Calu3 (cell line): ENCODE measurements at regions not wholly inside any gene's neighbourhood (a gene's known extent, or its start where the extent isn't known, plus 50 kb on each side); places are given as distances from the start of the nearest gene placed in this dataset.

Source experiments
- BruUV-seq: library from RNA; stranded (reverse); fragments of 400-500 nt; replicated peaks from 2 replicates; lab custom pipeline; 2021; lab: Mats Ljungman, UMichigan
- CTCF ChIA-PET: fragments of 300-600 bp; sonication (Branson Sonifier 250); formaldehyde crosslinking; loops from one replicate; lab custom pipeline; 2022; ENCODE audit warnings: antibody characterized with exemption; lab: Charles Lee
- DNase-seq: peaks from one replicate; pipeline ENCODE4 v3.0.0; 2022
- H3K27ac Mint-ChIP-seq: one replicate; pipeline ENCODE4 v1.8.0; 2022; ENCODE audit warnings: mixed read lengths; ENCODE audit not compliant: unreplicated experiment
- H3K27me3 Mint-ChIP-seq: one replicate; pipeline ENCODE4 v1.8.0; 2022; ENCODE audit warnings: mixed read lengths; ENCODE audit not compliant: unreplicated experiment
- H3K36me3 Mint-ChIP-seq: one replicate; pipeline ENCODE4 v1.8.0; 2022; ENCODE audit warnings: mild to moderate bottlenecking, moderate library complexity, mixed read lengths; ENCODE audit not compliant: insufficient read depth, unreplicated experiment
- H3K4me1 Mint-ChIP-seq: one replicate; pipeline ENCODE4 v1.8.0; 2022; ENCODE audit warnings: mild to moderate bottlenecking, low read depth, mixed read lengths; ENCODE audit not compliant: unreplicated experiment
- H3K4me3 Mint-ChIP-seq: one replicate; pipeline ENCODE4 v1.8.0; 2022; ENCODE audit warnings: mild to moderate bottlenecking, low read depth, moderate library complexity, mixed read lengths; ENCODE audit not compliant: unreplicated experiment
- H3K9me3 Mint-ChIP-seq: one replicate; pipeline ENCODE4 v1.8.0; 2022; ENCODE audit warnings: low read depth, mixed read lengths; ENCODE audit not compliant: unreplicated experiment
- intact Hi-C: fragments of 100-400 bp; cut with micrococcal nuclease; formaldehyde crosslinking; loops from one replicate; pipeline ENCODE4 v1.10.0; 2022; ENCODE audit not compliant: unreplicated experiment
- TF ChIP-seq, protein P1 (sequence below): fragments of 200-600 bp; IDR thresholded peaks from one replicate; pipeline ENCODE4 v1.8.0; 2022; ENCODE audit warnings: antibody characterized with exemption; ENCODE audit not compliant: unreplicated experiment

DNA sequence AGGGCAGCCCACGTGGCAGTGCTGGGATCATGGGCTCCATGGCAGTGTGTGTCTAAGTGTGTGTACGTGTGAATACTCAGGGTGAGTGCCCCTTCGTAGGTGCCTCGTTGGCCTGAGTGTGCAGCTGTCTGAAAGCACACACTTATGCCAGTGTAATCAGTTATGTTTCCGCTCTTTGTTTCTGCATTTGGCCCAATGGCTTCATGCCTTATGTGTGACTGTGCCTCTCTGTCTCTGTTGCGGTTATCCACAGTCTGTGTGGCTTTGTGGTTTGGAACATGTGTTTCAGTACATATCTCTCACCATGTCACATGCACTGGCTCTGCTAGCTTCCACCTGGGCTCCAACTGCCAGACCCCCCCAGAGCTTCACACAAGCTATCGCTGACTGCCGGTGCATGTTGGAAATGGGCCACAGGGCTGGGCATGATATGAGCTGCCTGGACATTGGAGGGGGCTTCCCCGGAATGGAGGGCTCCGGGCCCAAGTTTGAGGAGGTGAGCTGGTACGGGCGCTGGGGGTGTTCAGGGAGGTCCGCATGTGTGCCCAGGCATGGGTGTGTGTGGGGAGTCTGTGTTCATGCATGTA lies 70.3 kb upstream of the TINAGL1 start:
- TF ChIP-seq, protein P1, sequence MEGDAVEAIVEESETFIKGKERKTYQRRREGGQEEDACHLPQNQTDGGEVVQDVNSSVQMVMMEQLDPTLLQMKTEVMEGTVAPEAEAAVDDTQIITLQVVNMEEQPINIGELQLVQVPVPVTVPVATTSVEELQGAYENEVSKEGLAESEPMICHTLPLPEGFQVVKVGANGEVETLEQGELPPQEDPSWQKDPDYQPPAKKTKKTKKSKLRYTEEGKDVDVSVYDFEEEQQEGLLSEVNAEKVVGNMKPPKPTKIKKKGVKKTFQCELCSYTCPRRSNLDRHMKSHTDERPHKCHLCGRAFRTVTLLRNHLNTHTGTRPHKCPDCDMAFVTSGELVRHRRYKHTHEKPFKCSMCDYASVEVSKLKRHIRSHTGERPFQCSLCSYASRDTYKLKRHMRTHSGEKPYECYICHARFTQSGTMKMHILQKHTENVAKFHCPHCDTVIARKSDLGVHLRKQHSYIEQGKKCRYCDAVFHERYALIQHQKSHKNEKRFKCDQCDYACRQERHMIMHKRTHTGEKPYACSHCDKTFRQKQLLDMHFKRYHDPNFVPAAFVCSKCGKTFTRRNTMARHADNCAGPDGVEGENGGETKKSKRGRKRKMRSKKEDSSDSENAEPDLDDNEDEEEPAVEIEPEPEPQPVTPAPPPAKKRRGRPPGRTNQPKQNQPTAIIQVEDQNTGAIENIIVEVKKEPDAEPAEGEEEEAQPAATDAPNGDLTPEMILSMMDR = no peak
- no peak overlapping the region for H3K27ac Mint-ChIP-seq
- no peak overlapping the region for H3K4me3 Mint-ChIP-seq
- intact Hi-C loops = no loop called here
- peaks cover 12% of the 10 kb centered on the region for H3K27me3 Mint-ChIP-seq
- no peaks in the 10 kb centered on the region for H3K9me3 Mint-ChIP-seq
- CTCF ChIA-PET = no interaction called here
- peaks cover 11% of the 10 kb centered on the region for H3K36me3 Mint-ChIP-seq
- DNase-seq = no peak
- peaks cover 21% of the 10 kb centered on the region for H3K4me1 Mint-ChIP-seq
- BruUV-seq = no TSS peak

GRCh38 chr1:31507221-31507620 lies 69.1 kb upstream of the TINAGL1 start:
- H3K4me3 Mint-ChIP-seq = no peak overlapping the region
- TF ChIP-seq, protein P1 = no peak
- no peak overlapping the region for H3K27ac Mint-ChIP-seq
- intact Hi-C loops = no loop called here
- no peak for DNase-seq
- no peaks in the 10 kb centered on the region for H3K9me3 Mint-ChIP-seq
- BruUV-seq = no TSS peak
- H3K36me3 Mint-ChIP-seq = peaks cover 5% of the 10 kb centered on the region
- peaks cover 12% of the 10 kb centered on the region for H3K27me3 Mint-ChIP-seq
- CTCF ChIA-PET = no interaction called here
- peaks cover 33% of the 10 kb centered on the region for H3K4me1 Mint-ChIP-seq

DNA sequence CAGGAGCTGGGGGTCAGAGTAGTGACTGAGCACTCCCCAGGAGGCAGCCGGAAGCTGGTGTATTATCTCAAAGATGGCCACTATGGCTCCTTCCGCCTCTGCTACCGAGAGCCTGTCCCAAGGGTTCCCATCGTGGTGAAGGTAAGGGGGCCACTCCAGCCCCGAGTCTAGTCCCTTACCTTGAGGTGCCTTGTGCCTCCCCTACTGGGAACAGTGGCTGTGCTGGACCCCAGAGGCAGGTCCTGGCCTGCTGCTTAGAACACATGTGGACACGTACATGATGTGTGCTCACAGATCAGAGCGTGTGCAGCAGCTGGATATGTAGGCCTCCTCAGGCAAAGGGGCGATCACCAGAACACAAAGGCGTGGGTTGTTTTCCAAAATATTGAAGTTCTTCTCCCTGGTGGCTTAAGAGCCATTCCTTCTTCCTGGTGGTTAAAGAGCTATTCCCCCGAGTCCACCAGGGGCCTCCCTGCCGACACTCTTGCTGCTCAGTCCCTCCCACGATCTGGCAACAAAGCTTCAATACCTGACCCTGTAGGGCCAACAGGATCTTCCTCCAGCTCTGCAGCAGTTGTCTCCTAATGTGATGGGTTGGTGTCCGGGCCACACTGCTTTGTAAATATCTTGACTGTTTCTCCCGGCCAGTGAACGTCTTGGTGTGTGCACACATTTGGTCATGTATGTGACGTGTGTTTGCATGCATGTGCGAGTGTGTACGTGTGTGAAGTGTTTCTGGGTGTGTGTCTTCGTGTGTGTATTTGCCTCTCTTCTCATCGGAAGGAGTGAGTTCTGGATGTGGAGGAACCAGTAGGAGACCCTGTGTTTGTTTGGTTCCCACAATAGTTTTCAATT lies 68.4 kb upstream of the TINAGL1 start:
- peaks cover 5% of the 10 kb centered on the region for H3K36me3 Mint-ChIP-seq
- H3K4me3 Mint-ChIP-seq = no peak overlapping the region
- CTCF ChIA-PET = interaction anchor here (0.5 kb wide), 1 partner anchor 143 kb away, joined by 3 read pairs; no protein-coding TSS in a partner anchor
- intact Hi-C loops = no loop called here
- TF ChIP-seq, protein P1 = no peak
- H3K27ac Mint-ChIP-seq = no peak overlapping the region
- peaks cover under 1% of the 10 kb centered on the region for H3K9me3 Mint-ChIP-seq
- no TSS peak for BruUV-seq
- peaks cover 40% of the 10 kb centered on the region for H3K4me1 Mint-ChIP-seq
- peaks cover 10% of the 10 kb centered on the region for H3K27me3 Mint-ChIP-seq
- DNase-seq = no peak

DNA sequence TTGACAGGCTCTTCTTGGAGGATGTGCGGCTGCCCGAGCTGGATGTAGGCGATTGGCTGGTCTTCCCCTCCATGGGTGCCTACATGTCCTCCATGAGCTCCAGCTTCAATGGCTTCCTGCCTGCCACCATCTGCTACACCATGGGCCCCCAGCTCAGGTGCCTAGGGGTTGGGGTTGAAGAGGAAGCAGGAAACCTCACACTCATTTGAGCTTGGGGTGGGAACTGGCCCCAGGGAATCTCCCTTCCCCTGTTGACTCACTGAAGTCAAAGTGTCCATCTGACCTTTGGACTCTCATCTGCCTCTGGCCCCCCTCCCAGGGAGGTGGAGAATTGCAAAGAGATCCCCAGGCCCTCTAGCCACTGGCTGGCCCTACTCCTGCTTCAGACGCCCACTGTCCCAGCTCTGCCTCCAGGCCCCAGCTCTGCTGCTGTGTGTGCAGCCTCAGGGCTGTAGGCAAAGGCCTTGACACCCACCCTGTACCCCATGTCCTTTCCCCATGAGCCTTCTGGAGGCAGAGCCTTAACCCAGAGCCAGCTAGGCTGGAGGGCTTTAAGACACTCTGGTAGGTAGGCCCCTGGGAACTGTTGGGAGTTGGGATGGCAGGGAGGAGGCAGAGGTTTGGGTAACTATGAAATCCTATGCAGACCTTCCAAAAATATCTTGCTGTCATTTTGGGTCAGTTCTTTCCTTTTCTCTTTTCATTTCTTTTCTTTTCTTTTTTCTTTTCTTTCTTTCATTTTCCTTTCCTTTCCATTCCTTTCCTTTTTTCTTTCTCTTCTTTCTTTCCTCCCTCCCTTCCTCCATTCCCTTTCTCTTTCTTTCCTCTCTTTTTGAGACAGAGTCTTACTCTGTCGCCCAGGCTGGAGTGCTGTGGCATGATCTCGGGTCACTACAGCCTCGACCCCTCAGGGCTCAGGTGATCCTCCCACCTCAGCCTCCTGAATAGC lies 66.9 kb upstream of the TINAGL1 start:
- TF ChIP-seq, protein P1 = no peak
- Mint-ChIP-seq H3K4me1 (peaks cover 42% of the 10 kb centered on the region), H3K27me3 (no peaks in the 10 kb centered on the region), H3K9me3 (peaks cover 2% of the 10 kb centered on the region), H3K36me3 (no peaks in the 10 kb centered on the region), H3K4me3 (no peak overlapping the region), H3K27ac (peak overlapping the region; percentile 6)
- DNase-seq = no peak
- CTCF ChIA-PET = no interaction called here
- BruUV-seq = no TSS peak
- intact Hi-C loops = no loop called here
